ENCODE measurements at regions not wholly inside any gene's neighbourhood (a gene's known extent, or its start where the extent isn't known, plus 50 kb on each side); places are given as distances from the start of the nearest gene placed in this dataset.
"Not testable (repeated sequence)": the region's sequence is repeated elsewhere in the genome, so short reads cannot be mapped to it uniquely, and the experiment has no call there.

DNA sequence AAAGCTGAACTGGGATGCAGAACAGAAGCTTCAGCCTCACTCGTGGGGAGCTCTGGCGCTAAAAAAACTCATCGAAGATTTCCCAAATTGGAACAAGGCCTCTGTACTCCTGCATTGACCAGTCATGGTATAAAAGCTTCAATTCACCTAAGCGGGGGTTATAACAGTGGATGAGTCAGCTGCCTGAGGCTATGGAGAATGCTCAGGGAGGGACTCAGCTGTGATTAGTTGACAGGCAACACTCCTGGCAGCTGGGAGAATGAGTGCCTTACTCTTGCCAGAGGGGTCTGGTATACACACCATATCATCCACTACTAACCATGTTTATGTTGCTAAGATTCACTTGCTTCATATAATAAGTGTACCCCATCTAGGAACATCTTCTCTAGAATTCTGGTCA lies 350.6 kb upstream of the VRK2 start:
- Mint-ChIP-seq H3K27me3 (ENCODE audit: low read depth) (no peaks in the 10 kb centered on the region), H3K36me3 (ENCODE audit: low read depth) (peaks cover under 1% of the 10 kb centered on the region), H3K4me1 (ENCODE audit: low read depth) (peaks cover 28% of the 10 kb centered on the region), H3K27ac (ENCODE audit: unreplicated experiment) (no peak overlapping the region), H3K4me3 (ENCODE audit: unreplicated experiment) (no peak overlapping the region), H3K9me3 (ENCODE audit: low read depth) (peaks cover 10% of the 10 kb centered on the region)
- TF ChIP-seq, protein P1, sequence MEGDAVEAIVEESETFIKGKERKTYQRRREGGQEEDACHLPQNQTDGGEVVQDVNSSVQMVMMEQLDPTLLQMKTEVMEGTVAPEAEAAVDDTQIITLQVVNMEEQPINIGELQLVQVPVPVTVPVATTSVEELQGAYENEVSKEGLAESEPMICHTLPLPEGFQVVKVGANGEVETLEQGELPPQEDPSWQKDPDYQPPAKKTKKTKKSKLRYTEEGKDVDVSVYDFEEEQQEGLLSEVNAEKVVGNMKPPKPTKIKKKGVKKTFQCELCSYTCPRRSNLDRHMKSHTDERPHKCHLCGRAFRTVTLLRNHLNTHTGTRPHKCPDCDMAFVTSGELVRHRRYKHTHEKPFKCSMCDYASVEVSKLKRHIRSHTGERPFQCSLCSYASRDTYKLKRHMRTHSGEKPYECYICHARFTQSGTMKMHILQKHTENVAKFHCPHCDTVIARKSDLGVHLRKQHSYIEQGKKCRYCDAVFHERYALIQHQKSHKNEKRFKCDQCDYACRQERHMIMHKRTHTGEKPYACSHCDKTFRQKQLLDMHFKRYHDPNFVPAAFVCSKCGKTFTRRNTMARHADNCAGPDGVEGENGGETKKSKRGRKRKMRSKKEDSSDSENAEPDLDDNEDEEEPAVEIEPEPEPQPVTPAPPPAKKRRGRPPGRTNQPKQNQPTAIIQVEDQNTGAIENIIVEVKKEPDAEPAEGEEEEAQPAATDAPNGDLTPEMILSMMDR (IDR thresholded peaks at IDR 0.05) = no peak
- DNase-seq (ENCODE audit: low spot score) = no peak

DNA sequence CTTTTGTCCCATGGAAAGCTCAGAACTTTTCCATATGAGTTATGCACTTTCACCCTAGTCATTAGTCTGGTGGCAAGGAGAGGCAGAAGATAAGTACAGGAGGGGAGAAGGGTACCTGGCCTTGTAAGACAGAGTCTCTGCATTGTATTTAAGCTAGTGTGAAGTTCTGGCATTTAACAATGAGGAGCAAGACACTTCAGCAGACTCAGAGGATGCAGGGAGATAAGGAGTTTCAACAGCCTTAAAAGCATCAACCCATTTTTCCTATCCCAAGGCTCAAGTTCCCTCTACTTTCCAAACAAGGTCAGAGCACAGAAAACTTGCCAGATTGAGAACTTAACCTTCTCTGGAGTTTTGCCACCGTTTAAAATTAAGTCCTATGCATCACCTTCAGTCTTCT lies 348.2 kb upstream of the VRK2 start:
- TF ChIP-seq, protein P1 (IDR thresholded peaks at IDR 0.05) = no peak
- H3K27ac Mint-ChIP-seq (ENCODE audit: unreplicated experiment) = no peak overlapping the region
- DNase-seq (ENCODE audit: low spot score) = no peak
- H3K9me3 Mint-ChIP-seq (ENCODE audit: low read depth) = peaks cover 6% of the 10 kb centered on the region
- H3K27me3 Mint-ChIP-seq (ENCODE audit: low read depth) = no peaks in the 10 kb centered on the region
- peaks cover 41% of the 10 kb centered on the region for H3K4me1 Mint-ChIP-seq (ENCODE audit: low read depth)
- H3K4me3 Mint-ChIP-seq (ENCODE audit: unreplicated experiment) = no peak overlapping the region
- no peaks in the 10 kb centered on the region for H3K36me3 Mint-ChIP-seq (ENCODE audit: low read depth)

DNA sequence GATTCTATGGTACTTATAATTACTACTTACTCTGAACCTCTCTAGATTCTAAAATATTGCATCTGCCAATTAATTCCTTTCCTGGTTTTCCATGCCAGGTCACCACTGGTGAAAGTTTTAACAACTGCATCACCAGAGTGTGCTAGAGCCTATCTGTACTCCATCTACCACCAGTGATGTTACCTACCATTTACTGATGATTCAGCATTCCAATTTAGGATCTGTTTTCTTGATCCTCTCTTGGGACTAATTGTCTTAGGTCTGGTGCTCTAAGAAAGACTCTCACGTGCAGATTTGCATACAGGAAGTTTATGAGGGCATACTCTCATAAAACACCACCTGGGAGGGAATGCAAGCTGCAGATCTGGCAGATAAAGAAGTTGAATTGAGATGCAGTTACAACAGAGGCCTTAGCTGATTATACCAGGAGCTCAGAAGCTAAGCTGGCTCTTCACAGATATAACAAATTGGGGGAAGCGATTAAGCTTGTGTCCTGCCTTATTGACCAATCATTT lies 347.6 kb upstream of the VRK2 start:
- TF ChIP-seq, protein P1 (IDR thresholded peaks at IDR 0.05) = no peak
- Mint-ChIP-seq H3K4me1 (ENCODE audit: low read depth) (peaks cover 40% of the 10 kb centered on the region), H3K27ac (ENCODE audit: unreplicated experiment) (no peak overlapping the region)

DNA sequence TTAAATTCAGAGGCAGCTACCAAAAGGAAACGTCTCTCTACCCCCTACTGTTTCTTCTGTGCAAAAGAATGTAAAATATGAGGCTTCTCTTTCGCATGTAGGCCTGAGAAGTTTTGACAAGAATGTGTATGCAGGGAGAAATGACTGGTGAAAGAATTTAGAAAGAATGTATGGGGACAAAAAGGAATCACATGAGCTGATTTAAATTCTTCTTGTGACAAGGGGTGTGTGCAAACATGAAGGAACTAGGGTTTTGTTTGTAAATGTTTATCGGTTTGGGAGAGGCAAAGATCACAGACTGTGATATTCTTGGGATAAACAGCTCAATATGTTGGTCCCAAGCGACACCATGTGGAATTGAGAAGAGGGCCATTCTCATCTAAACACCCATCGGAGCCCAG lies 345.2 kb upstream of the VRK2 start:
- TF ChIP-seq, protein P1 (IDR thresholded peaks at IDR 0.05) = peak; percentile 69
- Mint-ChIP-seq H3K4me3 (ENCODE audit: unreplicated experiment) (no peak overlapping the region), H3K9me3 (ENCODE audit: low read depth) (peaks cover 8% of the 10 kb centered on the region), H3K27ac (ENCODE audit: unreplicated experiment) (peak overlapping the region; percentile 78), H3K36me3 (ENCODE audit: low read depth) (no peaks in the 10 kb centered on the region), H3K4me1 (ENCODE audit: low read depth) (peaks cover 34% of the 10 kb centered on the region), H3K27me3 (ENCODE audit: low read depth) (no peaks in the 10 kb centered on the region)
- DNase-seq (ENCODE audit: low spot score) = no peak

More for the DNA sequence above, 347.6 kb upstream of the VRK2 start:
- Mint-ChIP-seq H3K36me3 (ENCODE audit: low read depth) (no peaks in the 10 kb centered on the region), H3K4me3 (ENCODE audit: unreplicated experiment) (no peak overlapping the region), H3K9me3 (ENCODE audit: low read depth) (peaks cover 6% of the 10 kb centered on the region), H3K27me3 (ENCODE audit: low read depth) (no peaks in the 10 kb centered on the region)
- no peak for DNase-seq (ENCODE audit: low spot score)

DNA sequence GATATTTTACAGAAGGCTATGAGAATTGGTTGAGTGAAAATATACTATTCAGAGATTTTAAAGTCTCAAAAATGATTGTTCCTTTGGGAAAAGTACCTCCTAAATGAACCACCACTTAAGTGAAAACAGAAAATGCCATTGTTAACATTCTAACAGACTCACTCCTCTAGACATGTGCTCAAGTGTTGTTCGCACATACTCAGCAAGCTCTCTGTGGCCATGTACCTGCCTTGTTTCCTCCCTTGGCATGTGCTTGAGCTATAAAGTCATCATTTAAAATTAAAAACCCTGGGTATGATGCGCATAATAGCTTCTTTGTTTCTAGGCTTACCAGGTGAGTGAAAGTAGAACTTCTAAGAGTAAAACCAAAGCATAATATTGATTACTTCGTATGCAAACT lies 343.2 kb upstream of the VRK2 start:
- no peaks in the 10 kb centered on the region for H3K36me3 Mint-ChIP-seq (ENCODE audit: low read depth)
- H3K27me3 Mint-ChIP-seq (ENCODE audit: low read depth) = no peaks in the 10 kb centered on the region
- peaks cover 43% of the 10 kb centered on the region for H3K4me1 Mint-ChIP-seq (ENCODE audit: low read depth)
- no peak for DNase-seq (ENCODE audit: low spot score)
- H3K27ac Mint-ChIP-seq (ENCODE audit: unreplicated experiment) = no peak overlapping the region
- TF ChIP-seq, protein P1 (IDR thresholded peaks at IDR 0.05) = no peak
- no peak overlapping the region for H3K4me3 Mint-ChIP-seq (ENCODE audit: unreplicated experiment)
- H3K9me3 Mint-ChIP-seq (ENCODE audit: low read depth) = peaks cover 9% of the 10 kb centered on the region

DNA sequence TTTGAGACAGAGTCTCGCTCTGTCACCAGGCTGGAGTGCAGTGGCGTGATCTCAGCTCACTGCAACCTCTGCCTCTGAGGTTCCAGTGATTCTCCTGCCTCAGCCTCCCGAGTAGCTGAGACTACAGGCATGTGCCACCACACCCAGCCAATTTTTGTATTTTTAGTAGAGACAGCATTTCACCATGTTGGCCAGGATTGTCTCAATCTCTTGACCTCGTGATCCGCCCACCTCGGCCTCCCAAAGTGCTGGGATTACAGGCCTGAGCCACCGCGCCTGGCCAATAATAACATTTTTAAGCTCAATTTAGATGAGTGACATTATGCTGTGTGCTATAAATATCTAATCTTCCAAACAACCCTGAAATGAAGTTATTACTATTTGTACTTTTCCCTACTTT lies 338.8 kb upstream of the VRK2 start:
- not testable (repeated sequence) for H3K9me3 Mint-ChIP-seq (ENCODE audit: low read depth); H3K36me3 Mint-ChIP-seq (ENCODE audit: low read depth); DNase-seq (ENCODE audit: low spot score); H3K27ac Mint-ChIP-seq (ENCODE audit: unreplicated experiment); H3K4me3 Mint-ChIP-seq (ENCODE audit: unreplicated experiment); H3K27me3 Mint-ChIP-seq (ENCODE audit: low read depth)
- peaks cover 40% of the 10 kb centered on the region for H3K4me1 Mint-ChIP-seq (ENCODE audit: low read depth)
